HepG2 (cell line): ENCODE measurements at regions not wholly inside any gene's neighbourhood (a gene's known extent, or its start where the extent isn't known, plus 50 kb on each side); places are given as distances from the start of the nearest gene placed in this dataset.
A peak's percentile ranks its signal among the peaks of the same experiment; 100 is the strongest.

Source experiments
- ATAC-seq: fragments of 200-7000 bp; cut with Tn5 transposase; 3 replicates; pipeline ENCODE4 v1.9.1; 2020; ENCODE audit warnings: mild to moderate bottlenecking, moderate library complexity
- BruUV-seq: library from RNA; stranded (reverse); fragments of 400-500 nt; replicated peaks from 2 replicates; lab custom pipeline; 2021; lab: Mats Ljungman, UMichigan
- CTCF ChIA-PET: fragments of 300-600 bp; formaldehyde crosslinking; extraction: SDS; loops from one replicate; lab custom pipeline; 2021; ENCODE audit warnings: low total read pairs, inconsistent platforms, low intra/inter-chr PET ratio; lab: Yijun Ruan, JAX
- POLR2A ChIA-PET: fragments of 350-600 bp; sonication (Branson Sonifier 250); formaldehyde crosslinking; loops from one replicate; lab custom pipeline; 2020; ENCODE audit warnings: antibody characterized with exemption, inconsistent platforms; lab: Yijun Ruan, JAX
- DNase-seq: peaks from one replicate; pipeline ENCODE4 v3.0.0-alpha.2; 2015; ENCODE audit warnings: low spot score
- FAIRE-seq: peaks from 3 replicates; lab custom pipeline; 2011; peaks lifted over from hg19 to GRCh38; lab: Jason Lieb, UNC
- H2AFZ ChIP-seq: one replicate; pipeline ENCODE4 v1.6.1; 2011; ENCODE audit warnings: low read length, inconsistent platforms
- H3K27ac ChIP-seq: fragments of 300-600 bp; 3 replicates; pipeline ENCODE4 v1.8.0; 2011; ENCODE audit warnings: mixed run types, mild to moderate bottlenecking, mixed read lengths, low read length, inconsistent platforms; ENCODE audit not compliant: insufficient read depth; ENCODE audit errors: extremely low read length
- H3K27me3 ChIP-seq, 2 experiments: fragments of 200-600 bp in 1 of 2; 2 replicates in 1 of 2; 3 replicates in 1 of 2; pipeline versions ENCODE4 v1.6.0 to v1.8.0; 2011; ENCODE audit warnings: low read length in 2 of 2, mild to moderate bottlenecking in 2 of 2, moderate library complexity in 2 of 2, inconsistent platforms in 1 of 2; ENCODE audit not compliant: insufficient read depth in 2 of 2, control insufficient read depth in 1 of 2
- H3K36me3 ChIP-seq, 2 experiments: fragments of 200-600 bp in 1 of 2; replicated peaks in 1 of 2; 2 replicates in 1 of 2; 3 replicates in 1 of 2; pipeline versions ENCODE4 v1.5.1 to v1.8.0; 2011; ENCODE audit warnings: low read length in 2 of 2, inconsistent platforms in 1 of 2; ENCODE audit not compliant: insufficient read depth in 2 of 2, control insufficient read depth in 1 of 2
- H3K4me1 ChIP-seq: 2 replicates; pipeline ENCODE4 v1.5.1; 2012; ENCODE audit warnings: low read length, inconsistent platforms; ENCODE audit not compliant: insufficient read depth
- H3K4me2 ChIP-seq: 2 replicates; pipeline ENCODE4 v1.6.0; 2011; ENCODE audit warnings: low read depth, low read length, inconsistent platforms
- H3K4me3 ChIP-seq, 3 experiments: fragments of 200-600 bp in 1 of 3; sonication (generic), shearing (Covaris generic) in 1 of 3; replicated peaks in 1 of 3; 2 replicates each; pipeline ENCODE4 v1.5.1; 2011 to 2016; ENCODE audit warnings: low read length in 3 of 3, inconsistent platforms in 2 of 3, low read depth in 2 of 3, mild to moderate bottlenecking in 2 of 3, control low read depth in 1 of 3, mixed read lengths in 1 of 3; ENCODE audit not compliant: insufficient read depth in 1 of 3
- H3K79me2 ChIP-seq: one replicate; pipeline ENCODE4 v1.6.1; 2011; ENCODE audit warnings: low read length, inconsistent platforms; ENCODE audit not compliant: insufficient read depth
- H3K9ac ChIP-seq: 2 replicates; pipeline ENCODE4 v1.6.0; 2011; ENCODE audit warnings: mild to moderate bottlenecking, low read depth, low read length, inconsistent platforms; ENCODE audit not compliant: insufficient read depth
- H3K9me3 ChIP-seq: 2 replicates; pipeline ENCODE4 v1.5.1; 2012; ENCODE audit warnings: mild to moderate bottlenecking, low read length
- H4K20me1 ChIP-seq: 2 replicates; pipeline ENCODE4 v1.6.0; 2011; ENCODE audit warnings: inconsistent platforms, mild to moderate bottlenecking, low read length, moderate library complexity; ENCODE audit not compliant: insufficient read depth
- EP300 ChIP-seq, 3 experiments: sonication (generic) in 1 of 3; formaldehyde crosslinking in 1 of 3; IDR thresholded peaks; 2 replicates each; pipeline versions ENCODE4 v1.5.1 to v1.6.1; 2011 to 2020; ENCODE audit warnings: low read depth in 2 of 3, low read length in 2 of 3, borderline replicate concordance in 1 of 3, improper control_type of control experiment in 1 of 3, mild to moderate bottlenecking in 1 of 3, missing genetic modification reagents in 1 of 3, moderate library complexity in 1 of 3
- GFI1 ChIP-seq: sonication (generic); formaldehyde crosslinking; IDR thresholded peaks from 2 replicates; pipeline ENCODE4 v1.5.0; 2020; ENCODE audit warnings: missing genetic modification reagents, mild to moderate bottlenecking, borderline replicate concordance
- HDAC1 ChIP-seq: sonication (generic); formaldehyde crosslinking; IDR thresholded peaks from 2 replicates; pipeline ENCODE4 v1.5.1; 2020; ENCODE audit warnings: mild to moderate bottlenecking, missing genetic modification reagents
- MAFF ChIP-seq: IDR thresholded peaks from 2 replicates; pipeline ENCODE4 v1.6.1; 2011; ENCODE audit warnings: low read depth, low read length, improper control_type of control experiment
- MAFK ChIP-seq, 2 experiments: IDR thresholded peaks in 1 of 2; conservative IDR thresholded peaks in 1 of 2; 2 replicates each; pipeline ENCODE4 v1.6.1; 2011; ENCODE audit warnings: improper control_type of control experiment in 2 of 2, low read length in 2 of 2
- PHF8 ChIP-seq: sonication (generic); formaldehyde crosslinking; IDR thresholded peaks from 2 replicates; pipeline ENCODE4 v1.5.0; 2020; ENCODE audit warnings: missing genetic modification reagents
- PPARG ChIP-seq: conservative IDR thresholded peaks from 2 replicates; pipeline ENCODE4 v1.6.1; 2016; ENCODE audit warnings: missing biosample characterization, missing genetic modification reagents
- RARA ChIP-seq: IDR thresholded peaks from 2 replicates; pipeline ENCODE4 v1.6.1; 2016; ENCODE audit warnings: missing genetic modification reagents, missing compliant biosample characterization
- SOX13 ChIP-seq, 3 experiments: fragments of 450-650 bp in 1 of 3; sonication (generic) in 1 of 3; formaldehyde crosslinking in 1 of 3; IDR thresholded peaks in 2 of 3; conservative IDR thresholded peaks in 1 of 3; 2 replicates each; pipeline versions ENCODE4 v1.5.0 to v1.6.1; 2016 to 2020; ENCODE audit warnings: antibody characterized with exemption in 1 of 3, mild to moderate bottlenecking in 1 of 3, missing compliant biosample characterization in 1 of 3, missing genetic modification reagents in 1 of 3, moderate library complexity in 1 of 3
- SOX6 ChIP-seq, 2 experiments: fragments of 450-650 bp in 1 of 2; sonication (generic) in 1 of 2; formaldehyde crosslinking in 1 of 2; IDR thresholded peaks; 2 replicates each; pipeline versions ENCODE4 v1.4.0 to v1.6.1; 2017 to 2020; ENCODE audit warnings: antibody characterized with exemption in 1 of 2, mild to moderate bottlenecking in 1 of 2, missing genetic modification reagents in 1 of 2
- STAT5B ChIP-seq: sonication (generic); formaldehyde crosslinking; IDR thresholded peaks from 2 replicates; pipeline ENCODE4 v1.4.0; 2020; ENCODE audit warnings: missing genetic modification reagents
- ZFX ChIP-seq: sonication (generic); formaldehyde crosslinking; IDR thresholded peaks from 2 replicates; pipeline ENCODE4 v1.4.0; 2020; ENCODE audit warnings: mild to moderate bottlenecking, low read depth, missing genetic modification reagents, moderate library complexity
- ZNF331 ChIP-seq: sonication (generic); formaldehyde crosslinking; IDR thresholded peaks from 2 replicates; pipeline ENCODE4 v1.4.0; 2020; ENCODE audit warnings: missing genetic modification reagents
- ZNF431 ChIP-seq: sonication (generic); formaldehyde crosslinking; IDR thresholded peaks from 2 replicates; pipeline ENCODE4 v1.9.0; 2022; ENCODE audit warnings: missing genetic modification reagents, low read depth, mild to moderate bottlenecking, borderline replicate concordance
- WGBS: methylation state at CpG from one replicate; pipeline ENCODE4 v1.1.6; 2017; ENCODE audit warnings: low lambda C conversion rate; 5-methylcytosine and 5-hydroxymethylcytosine counted together
- in situ Hi-C: cut with HindIII; loops from 2 replicates; pipeline ENCODE4 v1.10.0; 2017; ENCODE audit warnings: low pct_unique_long_range_greater_than_20kb; ENCODE audit not compliant: extremely low pct_ligation_motif_present
- intact Hi-C: fragments of 100-400 bp; cut with micrococcal nuclease; formaldehyde crosslinking; loops from one replicate; pipeline ENCODE4 v1.10.0; 2022; ENCODE audit not compliant: unreplicated experiment
- TF ChIP-seq, protein P1 (sequence below): sonication (generic); formaldehyde crosslinking; IDR thresholded peaks from 2 replicates; pipeline ENCODE4 v1.4.0; 2020; ENCODE audit warnings: missing genetic modification reagents
- TF ChIP-seq, protein P2 (sequence below): IDR thresholded peaks from 2 replicates; pipeline ENCODE4 v1.6.1; 2016; ENCODE audit warnings: missing genetic modification reagents, missing compliant biosample characterization

DNA sequence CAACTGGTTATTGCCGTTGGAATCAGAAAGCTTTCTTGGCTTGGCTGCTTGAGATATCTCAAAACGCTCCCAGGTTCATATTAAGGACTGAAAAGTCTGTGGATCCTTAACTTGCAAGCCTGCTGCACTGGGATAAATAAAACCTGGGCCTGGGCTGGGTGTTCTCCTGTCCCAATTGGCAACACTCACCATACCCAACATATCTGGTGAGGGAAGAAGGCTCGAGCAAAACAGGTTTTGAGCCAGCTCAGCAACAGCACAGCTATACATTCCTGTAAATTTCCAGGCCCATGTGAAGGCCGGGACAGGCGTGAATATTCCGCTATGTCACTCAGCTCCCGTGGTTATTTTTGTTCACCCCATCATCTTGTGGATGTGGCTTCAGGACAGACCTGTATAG, 169.0 kb upstream of the BCL6 start:
- Histone ChIP-seq H3K9me3 (no peaks in the 10 kb centered on the region), H3K36me3 (no peaks in the 10 kb centered on the region)
- no peak for FAIRE-seq
- CTCF ChIA-PET, result no interaction called here
- TF ChIP-seq SOX13 (IDR thresholded peaks at IDR 0.05), result no peak
- peak in 1 of 2 experiments; percentile 19; a peak in 1 of 4 replicates for TF ChIP-seq SOX13 (CRISPR knock-in tag; conservative IDR thresholded peaks at IDR 0.05 in 1 of 2, IDR thresholded peaks at IDR 0.05 in 1 of 2)
- TF ChIP-seq RARA (CRISPR knock-in tag), result peak; percentile 19; the same call in 1 of the 2 replicates
- TF ChIP-seq, protein P1, sequence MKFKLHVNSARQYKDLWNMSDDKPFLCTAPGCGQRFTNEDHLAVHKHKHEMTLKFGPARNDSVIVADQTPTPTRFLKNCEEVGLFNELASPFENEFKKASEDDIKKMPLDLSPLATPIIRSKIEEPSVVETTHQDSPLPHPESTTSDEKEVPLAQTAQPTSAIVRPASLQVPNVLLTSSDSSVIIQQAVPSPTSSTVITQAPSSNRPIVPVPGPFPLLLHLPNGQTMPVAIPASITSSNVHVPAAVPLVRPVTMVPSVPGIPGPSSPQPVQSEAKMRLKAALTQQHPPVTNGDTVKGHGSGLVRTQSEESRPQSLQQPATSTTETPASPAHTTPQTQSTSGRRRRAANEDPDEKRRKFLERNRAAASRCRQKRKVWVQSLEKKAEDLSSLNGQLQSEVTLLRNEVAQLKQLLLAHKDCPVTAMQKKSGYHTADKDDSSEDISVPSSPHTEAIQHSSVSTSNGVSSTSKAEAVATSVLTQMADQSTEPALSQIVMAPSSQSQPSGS (CRISPR knock-in tag), result no peak
- peak in 1 of 2 experiments; percentile 48; a peak in 1 of 4 replicates for TF ChIP-seq EP300 (IDR thresholded peaks at IDR 0.05; ENCODE audit: low read depth in 2 of 2, low read length in 2 of 2)
- TF ChIP-seq EP300 (CRISPR knock-in tag; IDR thresholded peaks at IDR 0.05; ENCODE audit: borderline replicate concordance), result no peak
- TF ChIP-seq ZNF331 (CRISPR knock-in tag), result peak; percentile 25
- TF ChIP-seq, protein P2, sequence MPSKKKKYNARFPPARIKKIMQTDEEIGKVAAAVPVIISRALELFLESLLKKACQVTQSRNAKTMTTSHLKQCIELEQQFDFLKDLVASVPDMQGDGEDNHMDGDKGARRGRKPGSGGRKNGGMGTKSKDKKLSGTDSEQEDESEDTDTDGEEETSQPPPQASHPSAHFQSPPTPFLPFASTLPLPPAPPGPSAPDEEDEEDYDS (CRISPR knock-in tag), result no peak
- 0 out of 2 replicates have a peak, but pooled peaks have one; percentile 30 for TF ChIP-seq MAFF
- TF ChIP-seq MAFK (conservative IDR thresholded peaks at IDR 0.05 in 1 of 2, IDR thresholded peaks at IDR 0.05 in 1 of 2; ENCODE audit: low read length in 2 of 2), result peak in 1 of 2 experiments; percentile 8; a peak in 1 of 4 replicates
- TF ChIP-seq PPARG, result 0 out of 2 replicates have a peak, but pooled peaks have one; percentile 18
- TF ChIP-seq HDAC1, result 0 out of 2 replicates have a peak, but pooled peaks have one; percentile 39
- 0 out of 2 replicates have a peak, but pooled peaks have one; percentile 32 for TF ChIP-seq GFI1 (CRISPR knock-in tag)
- TF ChIP-seq PHF8, result no peak
- no peak for TF ChIP-seq STAT5B
- TF ChIP-seq ZNF431, result no peak
- no peak for TF ChIP-seq SOX6 (IDR thresholded peaks at IDR 0.05)
- 0 out of 2 replicates have a peak, but pooled peaks have one; percentile 9 for TF ChIP-seq SOX6 (CRISPR knock-in tag; IDR thresholded peaks at IDR 0.05)
- peak; percentile 39 for TF ChIP-seq ZFX (CRISPR knock-in tag)
- TF ChIP-seq, all 625 proteins: peak for 11
- Histone ChIP-seq H4K20me1 (no peaks in the 10 kb centered on the region), H3K27me3 (peaks cover 0 to 5% of the 10 kb centered on the region in 2 experiments; a peak in 1 of 5 replicates), H3K27ac (no peak overlapping the region), H3K79me2 (no peaks in the 10 kb centered on the region), H3K4me3 (no peak overlapping the region; a peak in 1 of 6 replicates), H2AFZ (no peak overlapping the region), H3K9ac (no peak overlapping the region), H3K4me1 (peaks cover 56% of the 10 kb centered on the region), H3K4me2 (peak overlapping the region; percentile 61)
- no TSS peak for BruUV-seq
- intact Hi-C loops, result loop anchor here (10.0 kb wide), 1 partner anchor 91 kb away; no protein-coding TSS in a partner anchor
- ATAC-seq (peak; percentile 78), DNase-seq (peak; percentile 13)
- in situ Hi-C loops, result no loop called here
- POLR2A ChIA-PET, result interaction anchor here (1.1 to 1.2 kb wide), 2 partner anchors 164 to 169 kb away, joined by 4 to 5 read pairs; partner anchors contain the start of gene BCL6
- 22% methylated on average over 7 of the region's 7 CpGs for WGBS
